Body of pancreas (tissue), 4 donors: ENCODE measurements at regions not wholly inside any gene's neighbourhood (a gene's known extent, or its start where the extent isn't known, plus 50 kb on each side); places are given as distances from the start of the nearest gene placed in this dataset.

Experiments
- POLR2A ChIP-seq, 3 donors: fragments of 450-650 bp; IDR thresholded peaks; one replicate each; pipeline ENCODE4 v1.6.1; 2016; ENCODE audit warnings: antibody characterized with exemption in 3 of 3, mild to moderate bottlenecking in 2 of 3
- TF ChIP-seq, protein P1 (sequence below), 7 experiments: fragments of 450-650 bp in 4 of 7; fragments of 200-600 bp in 3 of 7; sonication (generic) in 3 of 7; IDR thresholded peaks; one replicate each; pipeline ENCODE4 v1.5.1; 2016 to 2019; ENCODE audit warnings: antibody characterized with exemption in 7 of 7

- TF ChIP-seq, protein P1, sequence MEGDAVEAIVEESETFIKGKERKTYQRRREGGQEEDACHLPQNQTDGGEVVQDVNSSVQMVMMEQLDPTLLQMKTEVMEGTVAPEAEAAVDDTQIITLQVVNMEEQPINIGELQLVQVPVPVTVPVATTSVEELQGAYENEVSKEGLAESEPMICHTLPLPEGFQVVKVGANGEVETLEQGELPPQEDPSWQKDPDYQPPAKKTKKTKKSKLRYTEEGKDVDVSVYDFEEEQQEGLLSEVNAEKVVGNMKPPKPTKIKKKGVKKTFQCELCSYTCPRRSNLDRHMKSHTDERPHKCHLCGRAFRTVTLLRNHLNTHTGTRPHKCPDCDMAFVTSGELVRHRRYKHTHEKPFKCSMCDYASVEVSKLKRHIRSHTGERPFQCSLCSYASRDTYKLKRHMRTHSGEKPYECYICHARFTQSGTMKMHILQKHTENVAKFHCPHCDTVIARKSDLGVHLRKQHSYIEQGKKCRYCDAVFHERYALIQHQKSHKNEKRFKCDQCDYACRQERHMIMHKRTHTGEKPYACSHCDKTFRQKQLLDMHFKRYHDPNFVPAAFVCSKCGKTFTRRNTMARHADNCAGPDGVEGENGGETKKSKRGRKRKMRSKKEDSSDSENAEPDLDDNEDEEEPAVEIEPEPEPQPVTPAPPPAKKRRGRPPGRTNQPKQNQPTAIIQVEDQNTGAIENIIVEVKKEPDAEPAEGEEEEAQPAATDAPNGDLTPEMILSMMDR (IDR thresholded peaks at IDR 0.05), result no peak
- no peak for TF ChIP-seq POLR2A (IDR thresholded peaks at IDR 0.05)
Measured at GRCh38 chr16:35208001-35208935, 1748.9 kb downstream of the TP53TG3F start.
